Right kidney (tissue), 1 donor: ENCODE measurements at regions not wholly inside any gene's neighbourhood (a gene's known extent, or its start where the extent isn't known, plus 50 kb on each side); places are given as distances from the start of the nearest gene placed in this dataset.
A peak's percentile ranks its signal among the peaks of the same experiment; 100 is the strongest.
"Not testable (repeated sequence)": the region's sequence is repeated elsewhere in the genome, so short reads cannot be mapped to it uniquely, and the experiment has no call there.

ENCODE experiments used
- DNase-seq: peaks from one replicate; pipeline ENCODE4 v3.0.0-alpha.2; 2016

- no peak for DNase-seq
Observed at GRCh38 chr10:108662975-108663374, 1260.3 kb downstream of the XPNPEP1 start.

GRCh38 chr10:108655057-108655456 is 1268.3 kb downstream of the XPNPEP1 start:
- DNase-seq = no peak

- DNase-seq = no peak
Observed at GRCh38 chr10:108653531-108653930, 1269.8 kb downstream of the XPNPEP1 start.

GRCh38 chr10:108639010-108639409 is 1284.3 kb downstream of the XPNPEP1 start:
- DNase-seq = no peak

GRCh38 chr10:108638225-108638624 is 1285.1 kb downstream of the XPNPEP1 start:
- DNase-seq = no peak

GRCh38 chr10:108633046-108633445 is 1290.3 kb downstream of the XPNPEP1 start:
- no peak for DNase-seq

- no peak for DNase-seq
Observed at GRCh38 chr10:108632144-108632543, 1291.2 kb downstream of the XPNPEP1 start.

- DNase-seq = no peak
Observed at GRCh38 chr10:108631332-108631731, 1292.0 kb downstream of the XPNPEP1 start.

GRCh38 chr10:108629834-108630233 is 1293.5 kb downstream of the XPNPEP1 start:
- no peak for DNase-seq

- no peak for DNase-seq
Observed at GRCh38 chr10:108624052-108624451, 1299.3 kb downstream of the XPNPEP1 start.

- DNase-seq = no peak
Observed at GRCh38 chr10:108620821-108621534, 1302.3 kb downstream of the XPNPEP1 start.

GRCh38 chr10:108616559-108617285 is 1306.6 kb downstream of the XPNPEP1 start:
- no peak for DNase-seq

GRCh38 chr10:108615576-108616320 is 1307.6 kb downstream of the XPNPEP1 start:
- no peak for DNase-seq

- no peak for DNase-seq
Observed at GRCh38 chr10:108612485-108612884, 1310.8 kb downstream of the XPNPEP1 start.

- DNase-seq = no peak
Observed at GRCh38 chr10:108608860-108609259, 1314.5 kb downstream of the XPNPEP1 start.

GRCh38 chr10:108601851-108602250 is 1321.5 kb downstream of the XPNPEP1 start:
- no peak for DNase-seq

GRCh38 chr10:108600511-108600910 is 1322.8 kb downstream of the XPNPEP1 start:
- DNase-seq = not testable (repeated sequence)

GRCh38 chr10:108599317-108599716 is 1324.0 kb downstream of the XPNPEP1 start:
- peak; percentile 5 for DNase-seq

- no peak for DNase-seq
Observed at GRCh38 chr10:108598831-108599230, 1324.5 kb downstream of the XPNPEP1 start.

- no peak for DNase-seq
Observed at GRCh38 chr10:108598320-108598695, 1325.0 kb downstream of the XPNPEP1 start.

GRCh38 chr10:108597657-108598319 is 1325.5 kb downstream of the XPNPEP1 start:
- no peak for DNase-seq

- DNase-seq = no peak
Observed at GRCh38 chr10:108597031-108597430, 1326.3 kb downstream of the XPNPEP1 start.

- DNase-seq = no peak
Observed at GRCh38 chr10:108592956-108593355, 1330.4 kb downstream of the XPNPEP1 start.
